Breast epithelium (tissue), 4 donors: ENCODE measurements at regions not wholly inside any gene's neighbourhood (a gene's known extent, or its start where the extent isn't known, plus 50 kb on each side); places are given as distances from the start of the nearest gene placed in this dataset.

Experiments used
- DNase-seq, 2 donors: peaks; one replicate each; pipeline ENCODE4 v3.0.0-alpha.2; 2019; ENCODE audit warnings: low spot score in 2 of 2
- H3K27ac ChIP-seq, 2 donors: fragments of 200-600 bp; sonication (generic) in 1 of 2; one replicate each; pipeline ENCODE4 v1.5.1; 2016 to 2019; ENCODE audit warnings: mild to moderate bottlenecking in 1 of 2
- H3K27me3 ChIP-seq, 2 donors: fragments of 200-600 bp; sonication (generic) in 1 of 2; one replicate each; pipeline versions ENCODE4 v1.5.1 to v1.6.0; 2017 to 2019; ENCODE audit warnings: control low read depth in 1 of 2, mild to moderate bottlenecking in 1 of 2
- H3K36me3 ChIP-seq: fragments of 200-600 bp; one replicate; pipeline ENCODE4 v1.5.1; 2019
- H3K4me1 ChIP-seq, 2 donors: fragments of 200-600 bp; sonication (generic); one replicate each; pipeline ENCODE4 v1.5.1; 2016 to 2019; ENCODE audit warnings: control low read depth in 1 of 2
- H3K4me3 ChIP-seq, 3 donors: fragments of 200-600 bp; sonication (generic); 1 replicate in 2 of 3; 2 replicates in 1 of 3; pipeline ENCODE4 v1.5.1; 2016 to 2019; ENCODE audit warnings: mild to moderate bottlenecking in 3 of 3, moderate library complexity in 2 of 3
- H3K9me3 ChIP-seq, 2 donors: fragments of 200-600 bp; sonication (generic) in 1 of 2; one replicate each; pipeline ENCODE4 v1.5.1; 2016 to 2019; ENCODE audit warnings: control low read depth in 1 of 2
- POLR2A ChIP-seq: fragments of 450-650 bp; IDR thresholded peaks from one replicate; pipeline ENCODE4 v1.6.1; 2016; ENCODE audit warnings: antibody characterized with exemption, mild to moderate bottlenecking, moderate library complexity
- POLR2AphosphoS5 ChIP-seq, 3 donors: sonication (generic); formaldehyde crosslinking; IDR thresholded peaks; one replicate each; pipeline ENCODE4 v1.6.1; 2017; ENCODE audit warnings: antibody characterized with exemption in 3 of 3
- intact Hi-C: fragments of 100-400 bp; cut with DNase I; formaldehyde crosslinking; loops from one replicate; pipeline ENCODE4 v1.15.1; 2023; ENCODE audit warnings: low total_unique reads
- TF ChIP-seq, protein P1 (sequence below), 3 donors: fragments of 450-650 bp; IDR thresholded peaks; one replicate each; pipeline ENCODE4 v1.5.1; 2016 to 2017; ENCODE audit warnings: antibody characterized with exemption in 3 of 3, mild to moderate bottlenecking in 3 of 3, moderate library complexity in 3 of 3

DNA sequence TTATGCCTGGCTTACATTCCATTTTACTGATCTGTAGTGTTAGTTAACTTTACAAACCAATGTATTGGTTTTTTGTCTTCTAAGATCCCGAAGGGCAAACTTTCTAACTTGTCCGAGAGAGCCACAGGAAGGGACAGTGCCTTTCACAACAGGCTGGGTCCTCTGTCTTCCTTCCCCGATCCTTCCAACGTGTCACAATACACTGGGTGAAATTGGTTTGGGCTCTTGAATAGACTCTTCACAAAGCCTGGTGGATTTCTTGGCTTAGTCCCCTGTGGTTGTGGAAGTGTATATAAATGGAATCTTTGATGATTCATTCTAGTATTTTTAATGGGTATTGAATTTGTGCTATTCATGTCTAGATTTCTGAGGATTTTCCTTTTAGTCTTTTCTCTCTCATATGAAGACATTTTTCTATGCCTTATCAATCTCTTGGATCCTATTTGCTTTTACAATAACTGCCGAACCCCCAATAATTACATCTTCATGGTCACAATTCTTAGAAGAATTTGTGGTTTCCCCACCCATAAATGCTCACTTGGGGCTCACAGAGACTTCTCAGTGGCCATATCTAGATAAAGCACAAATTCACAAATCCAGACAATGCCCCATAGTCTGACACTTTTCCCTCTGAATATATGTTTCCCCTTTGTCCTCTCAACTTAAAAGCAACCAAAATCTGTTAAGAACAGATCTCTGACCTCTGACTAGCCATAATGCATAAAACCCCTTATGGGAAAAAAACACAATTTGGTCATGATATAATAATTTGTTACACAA, 107.7 kb downstream of the MTRR start:
- intact Hi-C loops = no loop called here
- H3K27me3 ChIP-seq = no peaks in the 10 kb centered on the region
- H3K9me3 ChIP-seq = no peaks in the 10 kb centered on the region
- no peak overlapping the region for H3K4me3 ChIP-seq
- H3K4me1 ChIP-seq = no peaks in the 10 kb centered on the region
- no peak overlapping the region for H3K27ac ChIP-seq
- no peaks in the 10 kb centered on the region for H3K36me3 ChIP-seq
- TF ChIP-seq POLR2A = no peak
- TF ChIP-seq POLR2AphosphoS5 (IDR thresholded peaks at IDR 0.05) = no peak
- TF ChIP-seq, protein P1, sequence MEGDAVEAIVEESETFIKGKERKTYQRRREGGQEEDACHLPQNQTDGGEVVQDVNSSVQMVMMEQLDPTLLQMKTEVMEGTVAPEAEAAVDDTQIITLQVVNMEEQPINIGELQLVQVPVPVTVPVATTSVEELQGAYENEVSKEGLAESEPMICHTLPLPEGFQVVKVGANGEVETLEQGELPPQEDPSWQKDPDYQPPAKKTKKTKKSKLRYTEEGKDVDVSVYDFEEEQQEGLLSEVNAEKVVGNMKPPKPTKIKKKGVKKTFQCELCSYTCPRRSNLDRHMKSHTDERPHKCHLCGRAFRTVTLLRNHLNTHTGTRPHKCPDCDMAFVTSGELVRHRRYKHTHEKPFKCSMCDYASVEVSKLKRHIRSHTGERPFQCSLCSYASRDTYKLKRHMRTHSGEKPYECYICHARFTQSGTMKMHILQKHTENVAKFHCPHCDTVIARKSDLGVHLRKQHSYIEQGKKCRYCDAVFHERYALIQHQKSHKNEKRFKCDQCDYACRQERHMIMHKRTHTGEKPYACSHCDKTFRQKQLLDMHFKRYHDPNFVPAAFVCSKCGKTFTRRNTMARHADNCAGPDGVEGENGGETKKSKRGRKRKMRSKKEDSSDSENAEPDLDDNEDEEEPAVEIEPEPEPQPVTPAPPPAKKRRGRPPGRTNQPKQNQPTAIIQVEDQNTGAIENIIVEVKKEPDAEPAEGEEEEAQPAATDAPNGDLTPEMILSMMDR (IDR thresholded peaks at IDR 0.05) = no peak
- DNase-seq = no peak

DNA sequence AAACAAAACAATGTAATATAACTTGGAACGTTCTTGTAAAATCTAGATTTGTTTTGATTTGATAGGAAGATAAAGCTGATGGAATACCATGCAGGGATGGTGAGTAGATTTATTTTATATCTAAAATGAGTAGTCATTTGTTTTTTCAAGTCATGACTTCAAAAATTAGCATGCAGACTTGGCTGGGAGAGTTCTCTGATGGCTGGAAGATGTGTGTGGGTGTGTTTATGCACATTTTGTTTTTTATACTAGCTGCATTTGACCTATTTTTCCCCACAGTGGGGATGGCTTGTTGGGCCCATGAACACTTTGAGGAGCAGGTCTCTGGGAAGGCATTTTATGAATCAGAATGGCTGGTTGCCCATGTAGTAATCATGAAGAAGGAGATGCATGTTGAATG, 109.2 kb downstream of the MTRR start:
- Histone ChIP-seq H3K27me3 (no peaks in the 10 kb centered on the region), H3K27ac (no peak overlapping the region), H3K4me1 (no peaks in the 10 kb centered on the region), H3K4me3 (no peak overlapping the region), H3K36me3 (no peaks in the 10 kb centered on the region), H3K9me3 (no peaks in the 10 kb centered on the region)
- no peak for DNase-seq
- no peak for TF ChIP-seq POLR2AphosphoS5 (IDR thresholded peaks at IDR 0.05)
- TF ChIP-seq POLR2A = no peak
- TF ChIP-seq, protein P1 (IDR thresholded peaks at IDR 0.05) = no peak
- intact Hi-C loops = no loop called here

DNA sequence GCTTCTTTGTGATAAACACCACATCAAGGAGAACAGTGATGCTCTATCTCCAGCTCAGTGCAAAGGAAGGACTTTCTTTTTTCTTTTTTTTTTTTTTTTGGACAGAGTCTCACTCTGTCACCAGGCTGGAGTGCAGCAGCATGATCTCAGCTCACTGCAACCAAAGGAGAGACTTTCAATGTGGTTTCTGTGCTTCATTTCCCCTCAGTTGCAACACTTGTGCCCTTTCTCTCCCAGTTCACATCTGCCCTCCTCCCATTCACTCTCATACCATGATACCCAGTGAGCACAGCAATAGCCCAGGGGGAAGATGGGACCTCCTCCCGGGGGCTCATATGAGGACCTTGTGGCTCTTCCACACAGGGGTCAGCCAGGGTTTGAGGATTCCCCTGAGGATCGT, 110.0 kb downstream of the MTRR start:
- H3K9me3 ChIP-seq = no peaks in the 10 kb centered on the region
- TF ChIP-seq POLR2AphosphoS5 (IDR thresholded peaks at IDR 0.05) (no peak), POLR2A (no peak)
- TF ChIP-seq, protein P1 (IDR thresholded peaks at IDR 0.05) = no peak
- no peaks in the 10 kb centered on the region for H3K27me3 ChIP-seq
- H3K36me3 ChIP-seq = no peaks in the 10 kb centered on the region
- DNase-seq = no peak
- no peak overlapping the region for H3K27ac ChIP-seq
- intact Hi-C loops = no loop called here
- no peaks in the 10 kb centered on the region for H3K4me1 ChIP-seq
- H3K4me3 ChIP-seq = no peak overlapping the region

DNA sequence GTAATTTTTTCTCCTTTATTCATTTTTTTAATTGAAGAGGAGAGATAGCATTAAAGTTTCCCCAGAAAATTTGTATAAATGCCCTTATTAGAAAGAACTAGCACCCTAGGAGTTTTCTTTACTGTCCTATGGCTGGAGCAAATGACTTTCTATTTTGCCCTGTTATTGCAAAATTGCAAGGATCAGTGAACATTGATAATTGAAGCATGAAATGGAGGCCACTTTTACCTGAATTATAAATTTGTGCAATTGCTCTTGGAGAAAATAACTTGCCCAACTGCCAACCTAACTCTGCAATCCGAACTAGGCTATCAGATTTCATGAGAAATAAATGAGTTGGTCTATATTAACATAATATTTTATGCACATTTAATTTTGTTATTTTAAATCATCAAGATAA, 111.9 kb downstream of the MTRR start:
- DNase-seq = no peak
- Histone ChIP-seq H3K4me1 (no peaks in the 10 kb centered on the region), H3K27me3 (no peaks in the 10 kb centered on the region), H3K27ac (no peak overlapping the region), H3K36me3 (no peaks in the 10 kb centered on the region), H3K4me3 (no peak overlapping the region), H3K9me3 (no peaks in the 10 kb centered on the region)
- TF ChIP-seq POLR2AphosphoS5 (IDR thresholded peaks at IDR 0.05) (no peak), POLR2A (no peak)
- TF ChIP-seq, protein P1 (IDR thresholded peaks at IDR 0.05) = no peak
- intact Hi-C loops = no loop called here

DNA sequence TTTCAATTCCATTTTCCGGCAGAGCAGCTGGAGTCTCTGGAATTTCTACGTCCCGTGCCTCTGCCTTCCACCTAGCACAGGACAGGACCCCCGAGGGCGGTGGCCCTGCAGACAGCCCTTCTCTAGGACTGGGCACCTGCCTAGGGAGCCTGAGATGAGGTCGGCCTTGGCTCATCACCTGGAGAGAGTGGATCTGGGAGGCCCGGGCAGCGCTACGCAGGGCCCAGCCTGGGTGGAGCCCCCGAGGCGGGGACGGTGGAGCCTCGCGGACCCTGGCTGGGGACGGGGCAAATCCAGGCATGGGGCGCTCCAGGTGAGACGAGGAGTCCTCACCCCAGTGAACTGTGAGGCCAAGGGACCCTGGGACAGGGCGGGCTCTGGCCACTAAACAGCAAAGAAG, 114.5 kb downstream of the MTRR start:
- intact Hi-C loops = no loop called here
- H3K4me1 ChIP-seq = no peaks in the 10 kb centered on the region
- H3K4me3 ChIP-seq = no peak overlapping the region
- no peaks in the 10 kb centered on the region for H3K36me3 ChIP-seq
- no peaks in the 10 kb centered on the region for H3K9me3 ChIP-seq
- H3K27me3 ChIP-seq = no peaks in the 10 kb centered on the region
- DNase-seq = no peak
- no peak overlapping the region for H3K27ac ChIP-seq
- TF ChIP-seq POLR2AphosphoS5 (IDR thresholded peaks at IDR 0.05) = no peak
- TF ChIP-seq POLR2A = no peak
- TF ChIP-seq, protein P1 (IDR thresholded peaks at IDR 0.05) = no peak
